ENCODE measurements at regions not wholly inside any gene's neighbourhood (a gene's known extent, or its start where the extent isn't known, plus 50 kb on each side); places are given as distances from the start of the nearest gene placed in this dataset.

GRCh38 chr19:31015778-31016177 is 333.5 kb downstream of the TSHZ3 start:
- TF ChIP-seq CTCF (IDR thresholded peaks at IDR 0.05; ENCODE audit: low read length) = no peak
- TF ChIP-seq EZH2phosphoT487 (IDR thresholded peaks at IDR 0.05; ENCODE audit: low read length) = no peak

Measured in MM.1S (cell line).